PC-3 (cell line): ENCODE measurements at regions not wholly inside any gene's neighbourhood (a gene's known extent, or its start where the extent isn't known, plus 50 kb on each side); places are given as distances from the start of the nearest gene placed in this dataset.

Experiments
- ATAC-seq: fragments of 200-7000 bp; cut with Tn5 transposase; 2 replicates; pipeline ENCODE4 v1.9.1; 2020; ENCODE audit warnings: mild to moderate bottlenecking, moderate library complexity
- BruUV-seq: library from RNA; stranded (reverse); fragments of 400-500 nt; replicated peaks from 2 replicates; lab custom pipeline; 2021; lab: Mats Ljungman, UMichigan
- CTCF ChIA-PET: fragments of 300-600 bp; sonication (Branson Sonifier 250); formaldehyde crosslinking; loops from one replicate; lab custom pipeline; 2022; ENCODE audit warnings: antibody characterized with exemption; lab: Charles Lee
- POLR2A ChIA-PET: fragments of 300-600 bp; sonication (Branson Sonifier 250); formaldehyde crosslinking; loops from one replicate; lab custom pipeline; 2022; ENCODE audit warnings: antibody characterized with exemption; ENCODE audit not compliant: unreplicated experiment; lab: Charles Lee
- DNase-seq: peaks from one replicate; pipeline ENCODE4 v3.0.0-alpha.2; 2015
- H2AFZ ChIP-seq: fragments of 300-600 bp; sonication (generic); 2 replicates; pipeline ENCODE4 v1.6.0; 2016; ENCODE audit warnings: antibody characterized with exemption, low read length
- H3F3A ChIP-seq: fragments of 300-600 bp; sonication (generic); one replicate; pipeline ENCODE4 v1.6.0; 2017; ENCODE audit warnings: antibody characterized with exemption, low read length, control low read depth, mild to moderate bottlenecking; ENCODE audit not compliant: unreplicated experiment
- H3K27ac ChIP-seq: fragments of 300-600 bp; sonication (generic); 2 replicates; pipeline ENCODE4 v1.5.1; 2016; ENCODE audit warnings: mild to moderate bottlenecking, low read length
- H3K27me3 ChIP-seq: fragments of 300-600 bp; sonication (generic); 2 replicates; pipeline ENCODE4 v1.6.1; 2016; ENCODE audit warnings: low read length, mixed read lengths
- H3K36me3 ChIP-seq: fragments of 300-600 bp; sonication (generic); 2 replicates; pipeline ENCODE4 v1.6.1; 2016; ENCODE audit warnings: low read depth, mixed run types, low read length, mixed read lengths
- H3K4me1 ChIP-seq: fragments of 300-600 bp; sonication (generic); 2 replicates; pipeline ENCODE4 v1.5.1; 2016; ENCODE audit warnings: low read length; ENCODE audit not compliant: insufficient read depth
- H3K4me2 ChIP-seq: fragments of 300-600 bp; sonication (generic); 2 replicates; pipeline ENCODE4 v1.6.0; 2016; ENCODE audit warnings: low read length
- H3K4me3 ChIP-seq: fragments of 300-600 bp; sonication (generic); 2 replicates; pipeline ENCODE4 v1.5.1; 2016; ENCODE audit warnings: mild to moderate bottlenecking, low read length, mixed read lengths
- H3K79me2 ChIP-seq: fragments of 300-600 bp; sonication (generic); 2 replicates; pipeline ENCODE4 v1.6.1; 2017; ENCODE audit warnings: low read length, mixed read lengths
- H3K9ac ChIP-seq: fragments of 300-600 bp; sonication (generic); 2 replicates; pipeline ENCODE4 v1.6.0; 2016; ENCODE audit warnings: mild to moderate bottlenecking, low read length
- H3K9me2 ChIP-seq: fragments of 300-600 bp; sonication (generic); replicated peaks from 2 replicates; pipeline ENCODE4 v1.6.1; 2016; ENCODE audit warnings: mixed run types, low read length, mixed read lengths
- H3K9me3 ChIP-seq: fragments of 300-600 bp; sonication (generic); 2 replicates; pipeline ENCODE4 v1.6.1; 2016; ENCODE audit warnings: low read length, mixed read lengths
- H4K20me1 ChIP-seq: fragments of 300-600 bp; sonication (generic); 2 replicates; pipeline ENCODE4 v1.6.1; 2016; ENCODE audit warnings: low read length, mixed read lengths
- EZH2 ChIP-seq: fragments of 300-600 bp; sonication (generic); IDR thresholded peaks from one replicate; pipeline ENCODE4 v1.6.1; 2017; ENCODE audit warnings: antibody characterized with exemption, mild to moderate bottlenecking, low read length; ENCODE audit not compliant: unreplicated experiment
- EZH2phosphoT487 ChIP-seq: fragments of 300-600 bp; sonication (generic); IDR thresholded peaks from 2 replicates; pipeline ENCODE4 v1.6.1; 2018; ENCODE audit warnings: mild to moderate bottlenecking, antibody characterized with exemption, low read length, borderline replicate concordance
- intact Hi-C: fragments of 100-400 bp; cut with micrococcal nuclease; formaldehyde crosslinking; loops from 2 replicates; pipeline ENCODE4 v1.9.0; 2023
- TF ChIP-seq, protein P1 (sequence below): fragments of 300-600 bp; sonication (generic); conservative IDR thresholded peaks from 2 replicates; pipeline ENCODE4 v1.5.1; 2017; ENCODE audit warnings: antibody characterized with exemption, low read depth, mild to moderate bottlenecking, low read length

DNA sequence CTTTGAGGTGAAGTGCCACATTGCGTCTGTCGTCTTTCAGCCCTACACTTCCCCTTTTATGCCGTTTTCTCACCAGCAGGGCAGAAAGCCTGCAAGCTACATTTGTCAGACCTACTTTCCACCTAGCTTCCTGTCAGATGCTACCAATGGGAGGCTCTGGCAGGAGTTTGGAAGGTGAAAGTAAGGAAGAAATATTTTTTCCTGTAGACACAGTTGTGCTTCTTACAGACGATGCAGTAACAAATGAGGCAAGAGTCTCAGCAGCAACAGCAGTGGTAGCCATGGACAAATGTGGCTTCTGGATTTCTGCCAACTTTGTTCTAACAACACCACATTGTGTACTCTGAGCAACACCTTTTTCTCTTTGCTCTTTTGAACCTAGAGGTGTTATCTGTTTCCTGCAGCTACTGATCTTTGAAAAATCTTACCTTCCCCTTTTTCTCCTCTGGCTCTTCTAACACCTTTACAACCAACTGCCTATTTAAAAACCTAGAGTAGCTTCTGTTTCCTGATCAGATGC is 70.6 kb upstream of the STT3B start:
- Histone ChIP-seq H3K4me3 (no peak overlapping the region), H3F3A (no peaks in the 10 kb centered on the region), H3K27ac (no peak overlapping the region), H3K9ac (no peak overlapping the region), H3K36me3 (no peaks in the 10 kb centered on the region), H3K9me2 (no peaks in the 10 kb centered on the region), H3K27me3 (no peaks in the 10 kb centered on the region), H3K79me2 (no peaks in the 10 kb centered on the region), H3K4me1 (no peaks in the 10 kb centered on the region), H4K20me1 (no peaks in the 10 kb centered on the region), H3K9me3 (no peaks in the 10 kb centered on the region), H2AFZ (no peak overlapping the region), H3K4me2 (no peak overlapping the region)
- BruUV-seq, result no TSS peak
- no peak for TF ChIP-seq EZH2
- no peak for TF ChIP-seq EZH2phosphoT487
- TF ChIP-seq, protein P1, sequence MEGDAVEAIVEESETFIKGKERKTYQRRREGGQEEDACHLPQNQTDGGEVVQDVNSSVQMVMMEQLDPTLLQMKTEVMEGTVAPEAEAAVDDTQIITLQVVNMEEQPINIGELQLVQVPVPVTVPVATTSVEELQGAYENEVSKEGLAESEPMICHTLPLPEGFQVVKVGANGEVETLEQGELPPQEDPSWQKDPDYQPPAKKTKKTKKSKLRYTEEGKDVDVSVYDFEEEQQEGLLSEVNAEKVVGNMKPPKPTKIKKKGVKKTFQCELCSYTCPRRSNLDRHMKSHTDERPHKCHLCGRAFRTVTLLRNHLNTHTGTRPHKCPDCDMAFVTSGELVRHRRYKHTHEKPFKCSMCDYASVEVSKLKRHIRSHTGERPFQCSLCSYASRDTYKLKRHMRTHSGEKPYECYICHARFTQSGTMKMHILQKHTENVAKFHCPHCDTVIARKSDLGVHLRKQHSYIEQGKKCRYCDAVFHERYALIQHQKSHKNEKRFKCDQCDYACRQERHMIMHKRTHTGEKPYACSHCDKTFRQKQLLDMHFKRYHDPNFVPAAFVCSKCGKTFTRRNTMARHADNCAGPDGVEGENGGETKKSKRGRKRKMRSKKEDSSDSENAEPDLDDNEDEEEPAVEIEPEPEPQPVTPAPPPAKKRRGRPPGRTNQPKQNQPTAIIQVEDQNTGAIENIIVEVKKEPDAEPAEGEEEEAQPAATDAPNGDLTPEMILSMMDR, result no peak
- no peak for ATAC-seq
- ChIA-PET POLR2A (no interaction called here), CTCF (no interaction called here)
- no peak for DNase-seq
- intact Hi-C loops, result no loop called here

DNA sequence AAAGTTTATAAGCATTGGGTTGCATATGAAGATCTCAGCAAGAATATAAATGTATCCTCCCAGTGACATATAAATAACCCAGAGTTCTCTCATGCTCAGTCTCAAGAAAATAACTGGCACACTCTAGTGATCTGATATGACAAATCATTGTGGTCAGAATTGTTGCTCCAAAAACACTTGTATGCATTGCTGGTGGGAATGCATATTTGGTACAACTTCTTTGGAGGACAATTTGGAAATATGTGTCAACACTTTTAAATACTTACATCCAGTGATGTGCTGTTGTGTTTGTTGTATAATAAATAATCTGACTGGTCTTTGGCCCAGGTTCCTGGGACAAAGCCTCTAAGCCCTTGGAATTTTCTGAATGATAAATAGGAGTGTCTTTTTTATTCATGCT is 66.7 kb upstream of the STT3B start:
- TF ChIP-seq EZH2, result no peak
- TF ChIP-seq, protein P1, result no peak
- TF ChIP-seq EZH2phosphoT487, result no peak
- intact Hi-C loops, result no loop called here
- BruUV-seq, result no TSS peak
- no peak overlapping the region for H3K4me2 ChIP-seq
- H3K79me2 ChIP-seq, result no peaks in the 10 kb centered on the region
- H3K9me2 ChIP-seq, result no peaks in the 10 kb centered on the region
- no peak for ATAC-seq
- H3K9me3 ChIP-seq, result no peaks in the 10 kb centered on the region
- peak; percentile 16 for DNase-seq
- H3K27me3 ChIP-seq, result no peaks in the 10 kb centered on the region
- H3F3A ChIP-seq, result no peaks in the 10 kb centered on the region
- H3K9ac ChIP-seq, result no peak overlapping the region
- ChIA-PET POLR2A (interaction anchor here (0.6 kb wide), 1 partner anchor 54 kb away, joined by 6 read pairs; no protein-coding TSS in a partner anchor), CTCF (no interaction called here)
- no peaks in the 10 kb centered on the region for H4K20me1 ChIP-seq
- H3K27ac ChIP-seq, result no peak overlapping the region
- no peaks in the 10 kb centered on the region for H3K36me3 ChIP-seq
- no peak overlapping the region for H2AFZ ChIP-seq
- H3K4me1 ChIP-seq, result no peaks in the 10 kb centered on the region
- H3K4me3 ChIP-seq, result no peak overlapping the region

DNA sequence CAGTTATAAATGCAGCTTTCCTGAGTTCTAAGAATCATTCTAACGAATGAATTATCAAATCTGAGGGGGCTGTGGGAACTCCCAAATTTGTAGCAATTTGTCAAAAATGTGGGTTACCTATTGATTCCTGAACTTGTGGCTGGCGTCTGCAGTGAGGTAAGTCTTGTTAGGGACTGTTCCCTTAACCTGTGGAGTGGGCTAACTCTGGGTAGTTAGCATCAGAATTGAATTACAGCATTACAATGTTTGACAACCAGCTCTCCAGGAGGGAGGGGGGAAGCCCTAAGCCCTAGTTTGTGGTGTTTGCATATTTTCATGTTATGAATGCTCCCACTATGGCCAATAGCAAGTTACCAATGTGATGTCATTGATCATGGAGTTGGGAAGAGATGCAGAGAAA is 65.9 kb upstream of the STT3B start:
- ChIA-PET POLR2A (no interaction called here), CTCF (no interaction called here)
- ATAC-seq, result no peak
- H3K36me3 ChIP-seq, result no peaks in the 10 kb centered on the region
- DNase-seq, result no peak
- BruUV-seq, result no TSS peak
- no peak for TF ChIP-seq EZH2
- TF ChIP-seq, protein P1, result no peak
- no peak for TF ChIP-seq EZH2phosphoT487
- H3K9me3 ChIP-seq, result no peaks in the 10 kb centered on the region
- no peak overlapping the region for H3K9ac ChIP-seq
- no peaks in the 10 kb centered on the region for H3K4me1 ChIP-seq
- no peak overlapping the region for H3K4me3 ChIP-seq
- intact Hi-C loops, result no loop called here
- H3K9me2 ChIP-seq, result no peaks in the 10 kb centered on the region
- no peaks in the 10 kb centered on the region for H3K27me3 ChIP-seq
- no peak overlapping the region for H3K4me2 ChIP-seq
- no peaks in the 10 kb centered on the region for H4K20me1 ChIP-seq
- H3F3A ChIP-seq, result no peaks in the 10 kb centered on the region
- no peak overlapping the region for H2AFZ ChIP-seq
- no peaks in the 10 kb centered on the region for H3K79me2 ChIP-seq
- H3K27ac ChIP-seq, result no peak overlapping the region
